ENCODE measurements at regions not wholly inside any gene's neighbourhood (a gene's known extent, or its start where the extent isn't known, plus 50 kb on each side); places are given as distances from the start of the nearest gene placed in this dataset.
"Not testable (repeated sequence)": the region's sequence is repeated elsewhere in the genome, so short reads cannot be mapped to it uniquely, and the experiment has no call there.

GRCh38 chr15:53827355-53827754 lies 67.9 kb upstream of the WDR72 start:
- no peak for DNase-seq
- Histone ChIP-seq H3K4me3 (ENCODE audit: low read depth, low read length) (no peak overlapping the region), H3K27ac (no peak overlapping the region), H3K36me3 (replicated peaks) (no peaks in the 10 kb centered on the region), H3K27me3 (replicated peaks) (no peaks in the 10 kb centered on the region)
- in situ Hi-C loops (cut with HindIII; ENCODE audit: low pct_ligation_motif_present, low sequenced_read_pairs) = no loop called here
- TF ChIP-seq, protein P1, sequence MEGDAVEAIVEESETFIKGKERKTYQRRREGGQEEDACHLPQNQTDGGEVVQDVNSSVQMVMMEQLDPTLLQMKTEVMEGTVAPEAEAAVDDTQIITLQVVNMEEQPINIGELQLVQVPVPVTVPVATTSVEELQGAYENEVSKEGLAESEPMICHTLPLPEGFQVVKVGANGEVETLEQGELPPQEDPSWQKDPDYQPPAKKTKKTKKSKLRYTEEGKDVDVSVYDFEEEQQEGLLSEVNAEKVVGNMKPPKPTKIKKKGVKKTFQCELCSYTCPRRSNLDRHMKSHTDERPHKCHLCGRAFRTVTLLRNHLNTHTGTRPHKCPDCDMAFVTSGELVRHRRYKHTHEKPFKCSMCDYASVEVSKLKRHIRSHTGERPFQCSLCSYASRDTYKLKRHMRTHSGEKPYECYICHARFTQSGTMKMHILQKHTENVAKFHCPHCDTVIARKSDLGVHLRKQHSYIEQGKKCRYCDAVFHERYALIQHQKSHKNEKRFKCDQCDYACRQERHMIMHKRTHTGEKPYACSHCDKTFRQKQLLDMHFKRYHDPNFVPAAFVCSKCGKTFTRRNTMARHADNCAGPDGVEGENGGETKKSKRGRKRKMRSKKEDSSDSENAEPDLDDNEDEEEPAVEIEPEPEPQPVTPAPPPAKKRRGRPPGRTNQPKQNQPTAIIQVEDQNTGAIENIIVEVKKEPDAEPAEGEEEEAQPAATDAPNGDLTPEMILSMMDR (IDR thresholded peaks at IDR 0.05; ENCODE audit: low read depth, low read length, missing control alignments) = no peak

- TF ChIP-seq, protein P1 (IDR thresholded peaks at IDR 0.05; ENCODE audit: low read depth, low read length, missing control alignments) = no peak
- Histone ChIP-seq H3K27ac (no peak overlapping the region), H3K27me3 (replicated peaks) (no peaks in the 10 kb centered on the region), H3K36me3 (replicated peaks) (no peaks in the 10 kb centered on the region), H3K4me3 (ENCODE audit: low read depth, low read length) (no peak overlapping the region)
- in situ Hi-C loops (cut with HindIII; ENCODE audit: low pct_ligation_motif_present, low sequenced_read_pairs) = no loop called here
- DNase-seq = no peak
These were observed 52.1 kb upstream of the WDR72 start for GRCh38 chr15:53811530-53811929.

DNA sequence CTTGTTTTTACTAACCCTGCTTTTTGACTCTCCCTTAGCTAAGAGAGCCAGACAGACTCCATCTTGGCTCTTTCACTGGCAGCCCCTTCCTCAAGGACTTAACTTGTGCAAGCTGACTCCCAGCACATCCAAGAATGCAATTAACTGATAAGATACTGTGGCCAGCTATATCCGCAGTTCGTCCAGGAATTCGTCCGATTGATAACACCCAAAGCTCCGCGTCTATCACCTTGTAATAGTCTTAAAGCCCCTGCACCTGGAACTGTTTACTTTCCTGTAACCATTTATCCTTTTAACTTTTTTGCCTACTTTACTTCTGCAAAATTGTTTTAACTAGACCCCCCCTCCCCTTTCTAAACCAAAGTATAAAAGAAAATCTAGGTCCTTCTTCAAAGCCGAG lies 50.8 kb upstream of the WDR72 start:
- H3K27me3 ChIP-seq (replicated peaks); H3K36me3 ChIP-seq (replicated peaks); H3K4me3 ChIP-seq (ENCODE audit: low read depth, low read length); in situ Hi-C loops (cut with HindIII; ENCODE audit: low pct_ligation_motif_present, low sequenced_read_pairs); H3K27ac ChIP-seq; DNase-seq: not testable (repeated sequence)
